ENCODE measurements at regions not wholly inside any gene's neighbourhood (a gene's known extent, or its start where the extent isn't known, plus 50 kb on each side); places are given as distances from the start of the nearest gene placed in this dataset.

DNA sequence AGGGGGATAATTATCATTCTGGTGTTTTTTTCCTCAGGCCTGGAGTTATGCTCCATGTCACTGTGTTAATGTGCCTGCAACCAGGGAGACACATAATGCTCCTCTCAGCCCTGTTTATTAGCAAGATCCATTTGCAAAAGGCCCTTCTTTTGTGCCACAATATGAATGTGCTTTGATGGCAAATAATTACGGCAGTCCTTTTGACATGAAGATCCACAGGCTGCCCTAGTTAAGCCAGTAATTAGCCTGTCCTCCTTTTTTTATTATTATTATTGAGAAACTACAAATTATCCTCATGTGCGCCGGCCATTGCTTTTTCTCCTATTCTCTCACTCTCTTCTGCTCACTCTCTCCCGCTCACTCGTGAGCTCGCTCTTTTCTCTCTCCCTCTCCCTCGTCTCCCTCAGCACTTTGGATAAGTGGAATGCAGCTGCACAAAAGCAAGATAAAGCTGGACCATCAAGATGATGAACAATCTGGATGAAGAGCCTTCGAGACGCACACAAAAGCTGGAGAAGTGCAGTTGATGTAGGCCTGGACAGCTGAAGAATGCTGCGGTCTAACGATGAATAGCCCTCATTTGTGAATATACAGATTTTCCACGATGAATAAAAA, 762.3 kb downstream of the BCL11A start:
- TF ChIP-seq, protein P1, sequence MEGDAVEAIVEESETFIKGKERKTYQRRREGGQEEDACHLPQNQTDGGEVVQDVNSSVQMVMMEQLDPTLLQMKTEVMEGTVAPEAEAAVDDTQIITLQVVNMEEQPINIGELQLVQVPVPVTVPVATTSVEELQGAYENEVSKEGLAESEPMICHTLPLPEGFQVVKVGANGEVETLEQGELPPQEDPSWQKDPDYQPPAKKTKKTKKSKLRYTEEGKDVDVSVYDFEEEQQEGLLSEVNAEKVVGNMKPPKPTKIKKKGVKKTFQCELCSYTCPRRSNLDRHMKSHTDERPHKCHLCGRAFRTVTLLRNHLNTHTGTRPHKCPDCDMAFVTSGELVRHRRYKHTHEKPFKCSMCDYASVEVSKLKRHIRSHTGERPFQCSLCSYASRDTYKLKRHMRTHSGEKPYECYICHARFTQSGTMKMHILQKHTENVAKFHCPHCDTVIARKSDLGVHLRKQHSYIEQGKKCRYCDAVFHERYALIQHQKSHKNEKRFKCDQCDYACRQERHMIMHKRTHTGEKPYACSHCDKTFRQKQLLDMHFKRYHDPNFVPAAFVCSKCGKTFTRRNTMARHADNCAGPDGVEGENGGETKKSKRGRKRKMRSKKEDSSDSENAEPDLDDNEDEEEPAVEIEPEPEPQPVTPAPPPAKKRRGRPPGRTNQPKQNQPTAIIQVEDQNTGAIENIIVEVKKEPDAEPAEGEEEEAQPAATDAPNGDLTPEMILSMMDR (IDR thresholded peaks at IDR 0.05; ENCODE audit: low read length), result no peak
- no peak for TF ChIP-seq EZH2 (IDR thresholded peaks at IDR 0.05; ENCODE audit: borderline replicate concordance, low read length)

Data from OCI-LY1 (cell line).